Peyer's patch (tissue), 4 donors: ENCODE measurements at regions not wholly inside any gene's neighbourhood (a gene's known extent, or its start where the extent isn't known, plus 50 kb on each side); places are given as distances from the start of the nearest gene placed in this dataset.

Source experiments
- POLR2A ChIP-seq, 2 donors: fragments of 450-650 bp; IDR thresholded peaks; one replicate each; pipeline ENCODE4 v1.5.1; 2017; ENCODE audit warnings: antibody characterized with exemption in 2 of 2, mild to moderate bottlenecking in 2 of 2, moderate library complexity in 2 of 2
- TF ChIP-seq, protein P1 (sequence below), 6 experiments: fragments of 450-650 bp in 4 of 6; fragments of 200-600 bp in 2 of 6; sonication (generic) in 1 of 6; IDR thresholded peaks; one replicate each; pipeline ENCODE4 v1.5.1; 2017 to 2019; ENCODE audit warnings: antibody characterized with exemption in 6 of 6, mild to moderate bottlenecking in 3 of 6, moderate library complexity in 1 of 6

GRCh38 chr3:23136054-23136453 lies 67.1 kb upstream of the UBE2E2 start:
- TF ChIP-seq, protein P1, sequence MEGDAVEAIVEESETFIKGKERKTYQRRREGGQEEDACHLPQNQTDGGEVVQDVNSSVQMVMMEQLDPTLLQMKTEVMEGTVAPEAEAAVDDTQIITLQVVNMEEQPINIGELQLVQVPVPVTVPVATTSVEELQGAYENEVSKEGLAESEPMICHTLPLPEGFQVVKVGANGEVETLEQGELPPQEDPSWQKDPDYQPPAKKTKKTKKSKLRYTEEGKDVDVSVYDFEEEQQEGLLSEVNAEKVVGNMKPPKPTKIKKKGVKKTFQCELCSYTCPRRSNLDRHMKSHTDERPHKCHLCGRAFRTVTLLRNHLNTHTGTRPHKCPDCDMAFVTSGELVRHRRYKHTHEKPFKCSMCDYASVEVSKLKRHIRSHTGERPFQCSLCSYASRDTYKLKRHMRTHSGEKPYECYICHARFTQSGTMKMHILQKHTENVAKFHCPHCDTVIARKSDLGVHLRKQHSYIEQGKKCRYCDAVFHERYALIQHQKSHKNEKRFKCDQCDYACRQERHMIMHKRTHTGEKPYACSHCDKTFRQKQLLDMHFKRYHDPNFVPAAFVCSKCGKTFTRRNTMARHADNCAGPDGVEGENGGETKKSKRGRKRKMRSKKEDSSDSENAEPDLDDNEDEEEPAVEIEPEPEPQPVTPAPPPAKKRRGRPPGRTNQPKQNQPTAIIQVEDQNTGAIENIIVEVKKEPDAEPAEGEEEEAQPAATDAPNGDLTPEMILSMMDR (IDR thresholded peaks at IDR 0.05) = no peak
- TF ChIP-seq POLR2A (IDR thresholded peaks at IDR 0.05) = no peak
